HG03354 (cell line): ENCODE measurements at regions not wholly inside any gene's neighbourhood (a gene's known extent, or its start where the extent isn't known, plus 50 kb on each side); places are given as distances from the start of the nearest gene placed in this dataset.

Experiments used
- ATAC-seq: cut with Tn5 transposase; IDR thresholded peaks from one replicate; pipeline ENCODE4 v1.9.1; 2021; ENCODE audit warnings: mild to moderate bottlenecking; ENCODE audit not compliant: unreplicated experiment, poor library complexity, severe bottlenecking

GRCh38 chr10:89153971-89154370, 53.1 kb downstream of the CH25H start:
- ATAC-seq: no peak

GRCh38 chr10:89153116-89153515, 54.0 kb downstream of the CH25H start:
- ATAC-seq: no peak

- ATAC-seq: no peak
Observed at GRCh38 chr10:89151857-89152256, 55.3 kb downstream of the CH25H start.

GRCh38 chr10:89148061-89148460, 59.1 kb downstream of the CH25H start:
- no peak for ATAC-seq

GRCh38 chr10:89147256-89147655, 59.9 kb downstream of the CH25H start:
- no peak for ATAC-seq

GRCh38 chr10:89144836-89145235, 62.3 kb downstream of the CH25H start:
- ATAC-seq: no peak

GRCh38 chr10:89142590-89142989, 64.5 kb downstream of the CH25H start:
- ATAC-seq: no peak

- no peak for ATAC-seq
Observed at GRCh38 chr10:89138755-89139490, 68.2 kb downstream of the CH25H start.

- peak; percentile 98 for ATAC-seq
Observed at GRCh38 chr10:89134963-89135362, 72.2 kb downstream of the CH25H start.

- no peak for ATAC-seq
Observed at GRCh38 chr10:89129911-89130310, 77.2 kb downstream of the CH25H start.

- ATAC-seq: no peak
Observed at GRCh38 chr10:89122433-89123051, 84.6 kb downstream of the CH25H start.

- ATAC-seq: no peak
Observed at GRCh38 chr10:89121764-89122020, 85.4 kb downstream of the CH25H start.

- ATAC-seq: no peak
Observed at GRCh38 chr10:89120931-89121763, 86.0 kb downstream of the CH25H start.

- ATAC-seq: no peak
Observed at GRCh38 chr10:89119651-89120050, 87.5 kb downstream of the CH25H start.

- no peak for ATAC-seq
Observed at GRCh38 chr10:89118091-89118490, 89.0 kb downstream of the CH25H start.

GRCh38 chr10:89115876-89116627, 91.1 kb downstream of the CH25H start:
- ATAC-seq: no peak

GRCh38 chr10:89114846-89115625, 92.1 kb downstream of the CH25H start:
- ATAC-seq: no peak

- no peak for ATAC-seq
Observed at GRCh38 chr10:89102735-89103134, 104.4 kb downstream of the CH25H start.

GRCh38 chr10:89101943-89102342, 105.2 kb downstream of the CH25H start:
- ATAC-seq: no peak

- ATAC-seq: no peak
Observed at GRCh38 chr10:89100680-89101079, 106.4 kb downstream of the CH25H start.
